AG10803 (cell line): ENCODE measurements at regions not wholly inside any gene's neighbourhood (a gene's known extent, or its start where the extent isn't known, plus 50 kb on each side); places are given as distances from the start of the nearest gene placed in this dataset.

Experiments used
- DNase-seq: peaks from one replicate; pipeline ENCODE4 v3.0.0; 2010; ENCODE audit warnings: low read depth
- H3K4me3 ChIP-seq: 2 replicates; pipeline ENCODE4 v1.5.1; 2011; ENCODE audit warnings: mild to moderate bottlenecking, low read length, control low read depth
- CTCF ChIP-seq: conservative IDR thresholded peaks from 2 replicates; pipeline ENCODE4 v1.5.1; 2011; ENCODE audit warnings: mild to moderate bottlenecking, low read length, control low read depth, inconsistent platforms

GRCh38 chr20:24836661-24837299, 112.3 kb upstream of the CST7 start:
- H3K4me3 ChIP-seq: no peak overlapping the region
- DNase-seq: no peak
- no peak for TF ChIP-seq CTCF

- H3K4me3 ChIP-seq: no peak overlapping the region
- TF ChIP-seq CTCF: no peak
Measured at GRCh38 chr20:24837781-24838450, 111.2 kb upstream of the CST7 start.

DNA sequence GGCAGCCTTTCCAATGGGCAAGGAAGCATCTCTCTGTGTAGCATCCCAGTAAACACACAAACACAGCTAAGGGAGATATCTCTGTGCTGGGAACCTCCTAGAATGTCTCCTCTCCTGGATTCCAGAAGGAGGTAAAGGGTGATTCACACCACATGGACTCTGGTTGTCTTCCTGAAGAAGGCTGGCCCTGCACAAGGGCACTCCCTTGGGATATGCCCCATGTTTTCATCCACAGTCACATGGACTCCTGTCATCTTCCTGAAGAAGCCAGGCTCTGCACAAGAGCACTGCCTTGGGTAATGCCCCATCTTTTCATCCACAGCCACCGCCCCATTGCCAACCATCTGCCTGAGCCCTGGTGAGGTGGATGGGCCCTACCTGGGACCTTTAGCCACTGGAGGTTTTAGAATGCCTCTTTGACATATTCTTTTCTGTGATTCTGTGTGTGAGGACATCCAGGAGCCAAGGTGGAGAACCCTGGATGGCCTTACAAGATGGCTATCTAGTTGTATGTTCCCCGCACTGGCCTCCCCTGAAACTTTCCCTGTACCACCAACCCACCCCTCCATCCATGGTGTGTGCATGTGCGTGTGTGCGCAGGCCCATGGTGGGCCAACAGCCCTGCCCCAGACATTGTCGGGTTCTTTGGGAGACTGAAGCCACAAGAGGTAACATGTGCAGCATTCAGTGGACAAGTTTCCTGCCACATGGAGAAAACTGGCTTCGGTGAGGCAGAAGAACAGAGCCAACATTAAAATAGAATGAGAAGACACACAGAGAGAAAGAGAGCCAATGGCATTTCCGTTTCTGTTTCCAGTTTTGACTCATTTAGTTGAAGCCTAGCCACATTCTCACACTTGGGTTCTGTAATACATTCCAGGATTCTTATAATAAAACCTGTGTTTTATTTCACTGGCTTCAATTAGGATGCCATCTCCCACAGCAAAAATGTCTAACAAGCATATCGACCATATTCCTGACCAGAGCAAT, 110.2 kb upstream of the CST7 start:
- DNase-seq: peak; percentile 85
- H3K4me3 ChIP-seq: no peak overlapping the region
- TF ChIP-seq CTCF: no peak

More at GRCh38 chr20:24837781-24838450, 111.2 kb upstream of the CST7 start:
- DNase-seq: peak; percentile 57

- no peak overlapping the region for H3K4me3 ChIP-seq
Measured at GRCh38 chr20:24840121-24840713, 108.9 kb upstream of the CST7 start.

GRCh38 chr20:24842274-24842917, 106.7 kb upstream of the CST7 start:
- no peak overlapping the region for H3K4me3 ChIP-seq
- TF ChIP-seq CTCF: no peak
- DNase-seq: no peak

More at GRCh38 chr20:24840121-24840713, 108.9 kb upstream of the CST7 start:
- peak; percentile 86 for DNase-seq
- TF ChIP-seq CTCF: no peak

GRCh38 chr20:24842918-24843715, 106.0 kb upstream of the CST7 start:
- no peak overlapping the region for H3K4me3 ChIP-seq
- TF ChIP-seq CTCF: no peak
- peak; percentile 16 for DNase-seq
